BE2C (cell line): ENCODE measurements at regions not wholly inside any gene's neighbourhood (a gene's known extent, or its start where the extent isn't known, plus 50 kb on each side); places are given as distances from the start of the nearest gene placed in this dataset.

Source experiments
- DNase-seq: peaks from one replicate; pipeline ENCODE4 v3.0.0-alpha.2; 2020
- H3K27me3 ChIP-seq: fragments of 250-450 bp; sonication (Bioruptor Pico); 2 replicates; pipeline ENCODE4 v1.5.1; 2020; ENCODE audit warnings: mild to moderate bottlenecking
- H3K36me3 ChIP-seq: fragments of 250-450 bp; sonication (Bioruptor Pico); 2 replicates; pipeline ENCODE4 v1.5.1; 2020; ENCODE audit warnings: mild to moderate bottlenecking
- H3K4me1 ChIP-seq: fragments of 250-450 bp; sonication (Bioruptor Pico); 2 replicates; pipeline ENCODE4 v1.5.1; 2020
- H3K4me3 ChIP-seq: 2 replicates; pipeline ENCODE4 v1.5.1; 2011; ENCODE audit warnings: low read depth, low read length
- H3K9me3 ChIP-seq: fragments of 250-450 bp; sonication (Bioruptor Pico); 2 replicates; pipeline ENCODE4 v1.5.1; 2020
- TF ChIP-seq, protein P1 (sequence below): IDR thresholded peaks from 2 replicates; pipeline ENCODE4 v1.5.1; 2012; ENCODE audit warnings: mild to moderate bottlenecking, low read depth, low read length

DNA sequence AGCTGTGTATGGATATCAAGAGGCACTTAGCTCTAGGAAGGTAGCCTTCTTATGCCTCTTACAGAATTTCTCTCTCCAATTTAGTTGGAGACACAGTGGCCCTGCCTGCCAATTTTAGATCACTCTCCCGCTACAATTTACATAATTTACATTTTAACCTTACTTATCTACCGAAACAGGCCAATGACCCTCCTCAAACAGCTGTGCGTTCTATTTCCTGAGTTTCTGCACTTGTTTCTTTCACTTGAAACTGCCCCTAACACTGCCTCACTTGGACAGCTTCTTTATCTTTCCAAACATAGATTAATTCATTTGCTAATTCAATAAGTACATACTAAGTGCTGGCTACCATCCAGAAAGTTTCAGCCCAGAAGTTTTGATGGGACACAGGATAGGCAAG is 52.9 kb upstream of the HDDC2 start:
- TF ChIP-seq, protein P1, sequence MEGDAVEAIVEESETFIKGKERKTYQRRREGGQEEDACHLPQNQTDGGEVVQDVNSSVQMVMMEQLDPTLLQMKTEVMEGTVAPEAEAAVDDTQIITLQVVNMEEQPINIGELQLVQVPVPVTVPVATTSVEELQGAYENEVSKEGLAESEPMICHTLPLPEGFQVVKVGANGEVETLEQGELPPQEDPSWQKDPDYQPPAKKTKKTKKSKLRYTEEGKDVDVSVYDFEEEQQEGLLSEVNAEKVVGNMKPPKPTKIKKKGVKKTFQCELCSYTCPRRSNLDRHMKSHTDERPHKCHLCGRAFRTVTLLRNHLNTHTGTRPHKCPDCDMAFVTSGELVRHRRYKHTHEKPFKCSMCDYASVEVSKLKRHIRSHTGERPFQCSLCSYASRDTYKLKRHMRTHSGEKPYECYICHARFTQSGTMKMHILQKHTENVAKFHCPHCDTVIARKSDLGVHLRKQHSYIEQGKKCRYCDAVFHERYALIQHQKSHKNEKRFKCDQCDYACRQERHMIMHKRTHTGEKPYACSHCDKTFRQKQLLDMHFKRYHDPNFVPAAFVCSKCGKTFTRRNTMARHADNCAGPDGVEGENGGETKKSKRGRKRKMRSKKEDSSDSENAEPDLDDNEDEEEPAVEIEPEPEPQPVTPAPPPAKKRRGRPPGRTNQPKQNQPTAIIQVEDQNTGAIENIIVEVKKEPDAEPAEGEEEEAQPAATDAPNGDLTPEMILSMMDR, result no peak

DNA sequence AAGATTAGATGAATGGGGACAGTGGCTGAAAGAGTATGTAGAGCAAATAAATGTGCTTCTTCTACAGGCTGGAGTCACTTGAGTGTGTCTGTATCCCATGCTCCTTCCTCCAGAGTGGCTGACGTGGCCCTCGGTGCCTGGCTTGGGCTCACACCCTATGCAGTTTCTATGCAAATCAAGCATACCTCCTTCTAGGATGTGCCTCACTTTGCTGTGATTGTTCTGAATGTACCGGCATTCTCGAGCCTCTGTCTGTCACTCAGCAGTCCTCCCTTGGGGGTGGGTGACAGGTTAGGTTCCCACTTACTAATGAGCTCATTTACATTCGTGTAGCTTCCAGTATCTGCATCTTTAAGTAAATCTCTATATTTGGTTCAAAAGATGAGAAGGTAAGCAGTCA is 55.1 kb upstream of the HDDC2 start:
- H3K4me1 ChIP-seq, result no peaks in the 10 kb centered on the region
- H3K27me3 ChIP-seq, result peaks cover 47% of the 10 kb centered on the region
- no peaks in the 10 kb centered on the region for H3K36me3 ChIP-seq
- no peaks in the 10 kb centered on the region for H3K9me3 ChIP-seq
- TF ChIP-seq, protein P1, result no peak
- H3K4me3 ChIP-seq, result no peak overlapping the region
- no peak for DNase-seq

More for the DNA sequence above, 52.9 kb upstream of the HDDC2 start:
- Histone ChIP-seq H3K9me3 (no peaks in the 10 kb centered on the region), H3K4me1 (no peaks in the 10 kb centered on the region), H3K27me3 (peaks cover 32% of the 10 kb centered on the region), H3K4me3 (no peak overlapping the region), H3K36me3 (no peaks in the 10 kb centered on the region)
- DNase-seq, result no peak

DNA sequence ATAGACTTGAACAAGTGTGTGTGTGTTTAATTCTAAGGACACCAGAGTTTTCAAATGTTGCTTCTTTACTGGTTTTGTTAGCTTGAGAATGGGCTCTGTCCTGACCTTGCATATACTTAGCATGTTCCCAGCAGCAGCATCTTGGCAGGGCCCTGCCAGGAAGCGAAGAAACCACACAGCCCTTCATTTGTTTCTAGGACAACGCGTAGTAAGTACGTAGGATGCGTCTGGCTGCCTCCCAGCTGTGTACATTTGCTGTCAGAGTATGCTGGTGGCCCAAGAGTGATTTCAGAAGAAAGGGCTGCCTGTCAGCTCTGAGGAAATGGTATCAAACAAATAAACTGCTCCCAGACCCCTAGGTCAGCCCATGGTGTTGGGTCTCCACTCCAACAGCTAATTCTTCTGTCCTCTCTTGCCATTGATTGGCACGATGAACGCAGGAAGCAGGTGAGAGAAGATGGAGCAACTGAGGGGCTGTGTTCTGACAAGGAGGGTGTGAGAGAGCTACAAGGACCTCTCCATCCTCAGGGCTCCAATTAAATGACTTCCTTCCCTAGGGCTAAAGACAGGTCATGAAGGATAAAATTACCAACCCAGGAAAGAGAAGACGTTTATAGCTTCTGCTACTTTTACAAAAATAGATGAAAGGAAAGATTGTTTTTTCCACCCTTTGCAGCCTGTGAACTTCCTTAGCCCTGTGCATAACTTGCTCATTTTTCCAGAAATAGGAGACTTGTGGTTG is 55.9 kb upstream of the HDDC2 start:
- Histone ChIP-seq H3K36me3 (no peaks in the 10 kb centered on the region), H3K9me3 (no peaks in the 10 kb centered on the region), H3K27me3 (peaks cover 55% of the 10 kb centered on the region), H3K4me3 (no peak overlapping the region), H3K4me1 (no peaks in the 10 kb centered on the region)
- DNase-seq, result no peak
- TF ChIP-seq, protein P1, result no peak

DNA sequence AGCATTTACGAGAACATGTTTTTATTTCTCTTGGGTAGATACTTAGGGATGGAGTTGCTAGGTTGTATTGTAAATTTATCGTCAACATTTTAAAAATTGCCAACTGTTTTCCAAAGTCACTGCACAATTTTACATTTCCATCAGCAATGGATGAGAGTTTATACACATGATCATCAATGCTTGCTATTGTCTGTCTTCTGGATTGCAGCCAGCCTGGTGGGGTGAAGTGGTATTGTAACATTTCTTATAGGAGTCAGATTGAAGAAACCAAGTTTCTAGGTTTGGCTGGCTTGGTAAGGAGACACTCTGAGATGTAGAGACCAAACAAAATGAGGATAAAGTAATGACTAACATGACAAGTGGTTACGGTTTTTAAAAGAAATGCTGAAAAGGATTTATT is 57.1 kb upstream of the HDDC2 start:
- H3K4me1 ChIP-seq, result no peaks in the 10 kb centered on the region
- DNase-seq, result no peak
- H3K36me3 ChIP-seq, result no peaks in the 10 kb centered on the region
- H3K9me3 ChIP-seq, result no peaks in the 10 kb centered on the region
- no peak overlapping the region for H3K4me3 ChIP-seq
- TF ChIP-seq, protein P1, result no peak
- H3K27me3 ChIP-seq, result peaks cover 67% of the 10 kb centered on the region

DNA sequence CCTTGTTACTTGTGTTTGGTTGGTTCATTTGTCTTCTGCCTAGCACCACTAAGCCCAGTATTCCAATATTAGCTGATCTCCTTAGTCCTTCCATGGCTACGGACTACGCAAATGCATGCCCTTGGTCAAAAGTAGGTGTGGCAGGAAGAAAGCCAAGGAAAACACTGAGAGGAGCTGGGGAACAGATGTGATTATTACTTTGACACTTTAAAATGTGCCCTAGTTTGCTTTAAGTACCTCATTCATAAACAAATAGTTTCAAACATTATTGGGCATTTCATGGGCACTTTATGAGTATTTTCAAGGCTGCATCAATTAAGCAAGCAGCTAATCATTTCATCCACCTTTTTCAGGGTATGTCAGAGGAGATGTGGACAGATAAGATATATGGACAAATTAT is 60.1 kb upstream of the HDDC2 start:
- H3K36me3 ChIP-seq, result no peaks in the 10 kb centered on the region
- H3K27me3 ChIP-seq, result peaks cover 76% of the 10 kb centered on the region
- TF ChIP-seq, protein P1, result no peak
- H3K9me3 ChIP-seq, result no peaks in the 10 kb centered on the region
- H3K4me1 ChIP-seq, result no peaks in the 10 kb centered on the region
- DNase-seq, result no peak
- H3K4me3 ChIP-seq, result no peak overlapping the region

DNA sequence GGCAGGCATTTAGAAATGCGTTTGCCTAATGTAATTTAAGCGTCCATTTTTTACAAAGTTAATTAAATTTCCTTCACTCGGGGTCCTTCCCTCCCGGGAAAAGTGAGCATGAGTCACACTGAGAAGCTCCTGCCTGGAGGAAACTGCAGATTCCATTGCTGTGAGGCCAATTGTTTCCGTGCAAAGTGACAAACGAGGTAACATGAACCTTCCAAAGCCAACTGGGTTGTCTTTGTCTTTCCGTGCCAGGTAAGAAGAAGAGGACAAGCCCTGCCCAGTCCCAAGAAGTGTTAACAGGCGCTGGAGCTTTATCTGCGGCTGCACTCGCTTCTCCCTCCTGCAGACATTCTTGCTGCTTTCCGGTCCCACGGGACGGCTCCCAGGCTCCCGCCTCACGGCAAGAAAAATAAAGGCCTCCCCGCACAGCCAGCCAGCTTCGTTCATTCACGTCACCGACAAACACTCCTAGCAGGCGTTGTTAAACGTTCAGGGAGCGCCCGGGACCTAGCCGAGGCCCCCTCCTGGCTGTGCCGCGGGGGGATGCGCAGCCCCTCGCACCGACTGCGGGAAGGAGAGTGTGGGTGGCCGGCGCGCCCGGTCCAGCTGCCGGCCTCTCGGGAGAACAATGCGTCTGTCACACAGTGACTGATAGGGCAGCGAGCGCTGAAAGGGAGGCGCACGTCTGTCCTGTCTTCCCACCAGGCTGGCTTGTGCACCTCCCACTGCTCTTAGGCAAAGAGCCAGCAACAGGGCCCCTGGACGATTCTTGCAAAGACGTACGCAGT is 61.5 kb upstream of the HDDC2 start:
- H3K27me3 ChIP-seq, result peaks cover 63% of the 10 kb centered on the region
- no peaks in the 10 kb centered on the region for H3K9me3 ChIP-seq
- H3K36me3 ChIP-seq, result no peaks in the 10 kb centered on the region
- H3K4me1 ChIP-seq, result no peaks in the 10 kb centered on the region
- TF ChIP-seq, protein P1, result no peak
- peak overlapping the region; percentile 47 for H3K4me3 ChIP-seq
- DNase-seq, result peak; percentile 65
